ENCODE measurements at regions not wholly inside any gene's neighbourhood (a gene's known extent, or its start where the extent isn't known, plus 50 kb on each side); places are given as distances from the start of the nearest gene placed in this dataset.

GRCh38 chr12:66799551-66799950, 120.7 kb upstream of the GRIP1 start:
- TF ChIP-seq MAX (CRISPR knock-in tag; IDR thresholded peaks at IDR 0.05) (no peak), NR2C2 (CRISPR knock-in tag; IDR thresholded peaks at IDR 0.05) (no peak), SOX15 (CRISPR knock-in tag; IDR thresholded peaks at IDR 0.05) (no peak)
